Cardiac fibroblast (primary cell): ENCODE measurements at regions not wholly inside any gene's neighbourhood (a gene's known extent, or its start where the extent isn't known, plus 50 kb on each side); places are given as distances from the start of the nearest gene placed in this dataset.

Experiments
- DNase-seq, 2 donors: peaks; one replicate each; pipeline versions ENCODE4 v3.0.0 to v3.0.0-alpha.2; 2010; ENCODE audit warnings: low read depth in 2 of 2
- H3K4me3 ChIP-seq, 2 donors: replicated peaks in 1 of 2; 1 replicate in 1 of 2; 2 replicates in 1 of 2; pipeline ENCODE4 v1.5.1; 2011; ENCODE audit warnings: low read depth in 2 of 2, low read length in 2 of 2, mild to moderate bottlenecking in 2 of 2, moderate library complexity in 1 of 2
- CTCF ChIP-seq: IDR thresholded peaks from one replicate; pipeline ENCODE4 v1.5.1; 2011; ENCODE audit warnings: low read depth, mild to moderate bottlenecking, low read length, inconsistent platforms

- TF ChIP-seq CTCF = no peak
- no peak overlapping the region for H3K4me3 ChIP-seq
- no peak for DNase-seq
Measured at GRCh38 chr22:19580291-19580890, 56.2 kb upstream of the CLDN5 start.

- TF ChIP-seq CTCF = no peak
- no peak overlapping the region for H3K4me3 ChIP-seq
- DNase-seq = no peak
Measured at GRCh38 chr22:19582033-19582693, 58.0 kb upstream of the CLDN5 start.

GRCh38 chr22:19586922-19587684 is 62.9 kb upstream of the CLDN5 start:
- no peak for TF ChIP-seq CTCF
- no peak overlapping the region for H3K4me3 ChIP-seq
- no peak for DNase-seq

GRCh38 chr22:19590696-19591095 is 66.5 kb upstream of the CLDN5 start:
- no peak for TF ChIP-seq CTCF
- no peak for DNase-seq
- no peak overlapping the region for H3K4me3 ChIP-seq

GRCh38 chr22:19591568-19591967 is 67.4 kb upstream of the CLDN5 start:
- no peak for DNase-seq
- no peak overlapping the region for H3K4me3 ChIP-seq
- TF ChIP-seq CTCF = no peak

GRCh38 chr22:19592464-19592863 is 68.3 kb upstream of the CLDN5 start:
- H3K4me3 ChIP-seq = no peak overlapping the region
- DNase-seq = no peak
- no peak for TF ChIP-seq CTCF
